H1 (cell line): ENCODE measurements at regions not wholly inside any gene's neighbourhood (a gene's known extent, or its start where the extent isn't known, plus 50 kb on each side); places are given as distances from the start of the nearest gene placed in this dataset.

Experiments
- CTCF ChIA-PET: fragments of 300-600 bp; sonication (Branson Sonifier 250); formaldehyde crosslinking; loops from one replicate; lab custom pipeline; 2021; ENCODE audit not compliant: partially characterized antibody; lab: Charles Lee
- POLR2A ChIA-PET: fragments of 300-600 bp; sonication (Branson Sonifier 250); formaldehyde crosslinking; loops from one replicate; lab custom pipeline; 2021; ENCODE audit warnings: inconsistent platforms; ENCODE audit not compliant: partially characterized antibody; lab: Charles Lee
- DNase-seq, 2 experiments: peaks; one replicate each; pipeline versions ENCODE4 v3.0.0 to v3.0.0-alpha.2; 2010 to 2022; ENCODE audit warnings: low spot score in 2 of 2, low read depth in 1 of 2, mixed read lengths in 1 of 2
- FAIRE-seq: peaks from 2 replicates; lab custom pipeline; 2011; peaks lifted over from hg19 to GRCh38; lab: Jason Lieb, UNC
- H2AFZ ChIP-seq: 2 replicates; pipeline ENCODE4 v1.8.1; 2012; ENCODE audit warnings: low read length, inconsistent platforms
- H2AK5ac ChIP-seq: 2 replicates; pipeline ENCODE4 v1.6.1; 2013; ENCODE audit warnings: low read depth, low read length
- H2BK120ac ChIP-seq: replicated peaks from 2 replicates; pipeline ENCODE3; 2013; ENCODE audit warnings: low read depth, low read length, inconsistent platforms
- H2BK12ac ChIP-seq: 2 replicates; pipeline ENCODE4 v1.6.1; 2013; ENCODE audit warnings: low read depth, low read length
- H2BK15ac ChIP-seq: 2 replicates; pipeline ENCODE4 v1.6.1; 2013; ENCODE audit warnings: low read length
- H2BK20ac ChIP-seq: 2 replicates; pipeline ENCODE4 v1.6.1; 2013; ENCODE audit warnings: low read length
- H2BK5ac ChIP-seq: 2 replicates; pipeline ENCODE4 v1.6.1; 2013; ENCODE audit warnings: low read depth, low read length
- H3K14ac ChIP-seq: 2 replicates; pipeline ENCODE4 v1.6.1; 2013; ENCODE audit warnings: inconsistent platforms; ENCODE audit not compliant: insufficient read length
- H3K18ac ChIP-seq: 2 replicates; pipeline ENCODE4 v1.6.1; 2013; ENCODE audit warnings: low read length; ENCODE audit errors: extremely low read depth
- H3K23ac ChIP-seq: 2 replicates; pipeline ENCODE4 v1.6.1; 2013; ENCODE audit warnings: inconsistent platforms; ENCODE audit not compliant: insufficient read length
- H3K23me2 ChIP-seq: 2 replicates; pipeline ENCODE4 v1.6.1; 2013; ENCODE audit warnings: low read depth, low read length
- H3K27ac ChIP-seq: 2 replicates; pipeline ENCODE4 v1.6.1; 2011; ENCODE audit warnings: low read depth, low read length, inconsistent platforms
- H3K27me3 ChIP-seq, 4 experiments: replicated peaks in 1 of 4; 1 replicate in 1 of 4; 2 replicates in 3 of 4; pipeline versions ENCODE4 v1.6.1 to v1.8.1; 2011 to 2013; ENCODE audit warnings: low read length in 3 of 4, mild to moderate bottlenecking in 3 of 4, inconsistent platforms in 2 of 4, mixed read lengths in 2 of 4, moderate library complexity in 1 of 4; ENCODE audit not compliant: control insufficient read depth in 3 of 4, insufficient read depth in 3 of 4; ENCODE audit errors: extremely low read depth in 1 of 4
- H3K36me3 ChIP-seq, 4 experiments: 2 replicates each; pipeline versions ENCODE4 v1.6.1 to v1.8.1; 2011 to 2013; ENCODE audit warnings: mild to moderate bottlenecking in 4 of 4, low read length in 3 of 4, moderate library complexity in 2 of 4, control low read depth in 1 of 4, inconsistent platforms in 1 of 4; ENCODE audit not compliant: insufficient read depth in 4 of 4, control insufficient read depth in 2 of 4
- H3K4ac ChIP-seq: replicated peaks from 2 replicates; pipeline ENCODE3; 2013; ENCODE audit warnings: low read length, low read depth, mixed read lengths, inconsistent platforms; ENCODE audit not compliant: insufficient read length
- H3K4me1 ChIP-seq, 4 experiments: replicated peaks in 1 of 4; 1 replicate in 1 of 4; 2 replicates in 3 of 4; pipeline versions ENCODE4 v1.6.1 to v1.8.1; 2011 to 2013; ENCODE audit warnings: low read length in 3 of 4, inconsistent platforms in 2 of 4, mixed read lengths in 1 of 4; ENCODE audit not compliant: insufficient read depth in 4 of 4, control insufficient read depth in 3 of 4
- H3K4me2 ChIP-seq, 2 experiments: 2 replicates each; pipeline versions ENCODE4 v1.6.1 to v1.8.1; 2011 to 2013; ENCODE audit warnings: low read depth in 2 of 2, low read length in 2 of 2, control low read depth in 1 of 2, inconsistent platforms in 1 of 2, mild to moderate bottlenecking in 1 of 2; ENCODE audit not compliant: insufficient read depth in 1 of 2
- H3K4me3 ChIP-seq, 4 experiments: fragments of 200-600, 300-600 bp in 1 of 4; sonication (generic), shearing (Covaris generic), sonication (Bioruptor Twin) in 1 of 4; 2 replicates each; pipeline versions ENCODE4 v1.5.1 to v1.8.1; 2011 to 2016; ENCODE audit warnings: low read length in 4 of 4, low read depth in 3 of 4, control low read depth in 2 of 4, inconsistent platforms in 2 of 4, mild to moderate bottlenecking in 2 of 4, mixed read lengths in 1 of 4, moderate library complexity in 1 of 4; ENCODE audit not compliant: insufficient read depth in 2 of 4; ENCODE audit errors: extremely low read depth in 1 of 4
- H3K56ac ChIP-seq: replicated peaks from 2 replicates; pipeline ENCODE3; 2013; ENCODE audit warnings: low read depth, mild to moderate bottlenecking, mixed read lengths, low read length, inconsistent platforms; ENCODE audit not compliant: insufficient read length
- H3K79me1 ChIP-seq: 2 replicates; pipeline ENCODE4 v1.6.1; 2013; ENCODE audit warnings: low read depth, low read length, control low read depth
- H3K79me2 ChIP-seq, 2 experiments: 2 replicates each; pipeline versions ENCODE4 v1.6.1 to v1.8.1; 2012 to 2013; ENCODE audit warnings: low read length in 2 of 2, mild to moderate bottlenecking in 2 of 2, inconsistent platforms in 1 of 2; ENCODE audit not compliant: insufficient read depth in 2 of 2, control insufficient read depth in 1 of 2
- H3K9ac ChIP-seq, 4 experiments: replicated peaks in 1 of 4; 1 replicate in 1 of 4; 2 replicates in 3 of 4; pipeline versions ENCODE4 v1.6.1 to v1.8.1; 2011 to 2013; ENCODE audit warnings: low read depth in 3 of 4, low read length in 3 of 4, control low read depth in 2 of 4, mild to moderate bottlenecking in 2 of 4, moderate library complexity in 2 of 4, inconsistent platforms in 1 of 4; ENCODE audit errors: extremely low read depth in 1 of 4
- H3K9me3 ChIP-seq, 2 experiments: 2 replicates each; pipeline versions ENCODE4 v1.6.1 to v1.8.1; 2012 to 2013; ENCODE audit warnings: mild to moderate bottlenecking in 2 of 2, moderate library complexity in 2 of 2, control low read depth in 1 of 2, inconsistent platforms in 1 of 2, low read depth in 1 of 2, low read length in 1 of 2, mixed read lengths in 1 of 2; ENCODE audit not compliant: insufficient read depth in 2 of 2
- H4K20me1 ChIP-seq, 2 experiments: replicated peaks in 1 of 2; 2 replicates each; pipeline versions ENCODE3 to v1.8.1; 2011 to 2013; ENCODE audit warnings: inconsistent platforms in 2 of 2, low read length in 2 of 2, mild to moderate bottlenecking in 1 of 2; ENCODE audit not compliant: insufficient read depth in 2 of 2, control insufficient read depth in 1 of 2
- H4K5ac ChIP-seq: 2 replicates; pipeline ENCODE4 v1.6.1; 2013; ENCODE audit warnings: low read length, low read depth, mixed read lengths, inconsistent platforms; ENCODE audit not compliant: insufficient read length
- H4K8ac ChIP-seq: 2 replicates; pipeline ENCODE4 v1.8.0; 2013; ENCODE audit warnings: mild to moderate bottlenecking, moderate library complexity, low read length, inconsistent platforms; ENCODE audit not compliant: insufficient read depth; ENCODE audit errors: extremely low read depth
- H4K91ac ChIP-seq: replicated peaks from 2 replicates; pipeline ENCODE3; 2013; ENCODE audit warnings: low read length, mixed read lengths, inconsistent platforms; ENCODE audit not compliant: insufficient read length
- CREB1 ChIP-seq: IDR thresholded peaks from 2 replicates; pipeline ENCODE4 v1.6.1; 2012; ENCODE audit warnings: inconsistent platforms
- EP300 ChIP-seq, 2 experiments: IDR thresholded peaks; 1 replicate in 1 of 2; 2 replicates in 1 of 2; pipeline ENCODE4 v1.6.1; 2011 to 2012; ENCODE audit warnings: low read depth in 2 of 2, low read length in 2 of 2, mild to moderate bottlenecking in 2 of 2, borderline replicate concordance in 1 of 2, inconsistent platforms in 1 of 2, moderate library complexity in 1 of 2
- HDAC2 ChIP-seq, 2 experiments: fragments of 300-600 bp in 1 of 2; sonication (generic) in 1 of 2; IDR thresholded peaks; 2 replicates each; pipeline ENCODE4 v1.6.1; 2011 to 2012; ENCODE audit warnings: low read depth in 2 of 2, low read length in 2 of 2, mild to moderate bottlenecking in 2 of 2, moderate library complexity in 2 of 2, borderline replicate concordance in 1 of 2, inconsistent platforms in 1 of 2
- HDAC6 ChIP-seq: IDR thresholded peaks from one replicate; pipeline ENCODE4 v1.7.1; 2012; ENCODE audit warnings: low read depth, mild to moderate bottlenecking, inconsistent platforms, low read length, moderate library complexity
- MAFK ChIP-seq: IDR thresholded peaks from 2 replicates; pipeline ENCODE4 v1.6.1; 2012; ENCODE audit warnings: low read depth, mild to moderate bottlenecking, improper control_type of control experiment, low read length
- TCF12 ChIP-seq: IDR thresholded peaks from 2 replicates; pipeline ENCODE4 v1.6.1; 2011; ENCODE audit warnings: low read depth, mild to moderate bottlenecking, low read length
- YY1 ChIP-seq: IDR thresholded peaks from 2 replicates; pipeline ENCODE4 v1.6.1; 2011; ENCODE audit warnings: low read depth, mild to moderate bottlenecking, low read length
- ZNF274 ChIP-seq: IDR thresholded peaks from 2 replicates; pipeline ENCODE4 v1.7.0; 2012; ENCODE audit warnings: low read length, borderline replicate concordance; ENCODE audit errors: extremely low read depth

DNA sequence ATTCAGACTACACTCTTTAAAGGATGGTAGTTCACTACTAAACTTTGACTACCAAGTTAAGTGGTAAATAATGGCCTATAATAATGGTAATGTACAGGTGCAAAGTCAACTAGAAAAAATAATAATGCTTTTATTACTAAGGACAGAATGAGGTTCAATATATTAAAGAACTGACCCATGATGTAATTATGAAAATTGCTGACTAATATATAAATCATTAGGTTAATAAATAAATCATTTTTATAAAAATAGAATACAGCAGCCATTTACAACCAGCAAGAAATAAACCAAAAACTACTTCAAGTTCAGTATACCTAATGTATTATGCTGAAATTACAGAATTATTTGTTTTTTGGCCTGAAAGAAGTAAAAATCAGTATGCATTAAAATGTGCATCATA lies 577.2 kb downstream of the PPARGC1A start:
- H4K8ac ChIP-seq = no peak overlapping the region
- no peak overlapping the region for H3K56ac ChIP-seq
- no peak overlapping the region for H3K4me3 ChIP-seq
- no peak overlapping the region for H3K4me2 ChIP-seq
- FAIRE-seq (no peak), DNase-seq (no peak)
- H3K27ac ChIP-seq = no peak overlapping the region
- no peak overlapping the region for H2BK12ac ChIP-seq
- no peaks in the 10 kb centered on the region for H3K27me3 ChIP-seq
- TF ChIP-seq MAFK (no peak), ZNF274 (no peak), TCF12 (no peak), HDAC6 (no peak), YY1 (no peak), EP300 (IDR thresholded peaks at IDR 0.05; ENCODE audit: borderline replicate concordance in 1 of 2, low read depth in 2 of 2, low read length in 2 of 2) (no peak), CREB1 (no peak), HDAC2 (IDR thresholded peaks at IDR 0.05; ENCODE audit: borderline replicate concordance in 1 of 2, low read depth in 2 of 2, low read length in 2 of 2) (no peak)
- H3K36me3 ChIP-seq = no peaks in the 10 kb centered on the region
- no peak overlapping the region for H3K4ac ChIP-seq
- no peak overlapping the region for H2BK5ac ChIP-seq
- H4K5ac ChIP-seq = no peak overlapping the region
- no peaks in the 10 kb centered on the region for H3K79me1 ChIP-seq
- H3K4me1 ChIP-seq = no peaks in the 10 kb centered on the region
- H2BK120ac ChIP-seq = no peak overlapping the region
- no peaks in the 10 kb centered on the region for H3K9me3 ChIP-seq
- ChIA-PET POLR2A (no interaction called here), CTCF (no interaction called here)
- H2BK20ac ChIP-seq = no peak overlapping the region
- H3K14ac ChIP-seq = no peak overlapping the region
- H3K18ac ChIP-seq = no peak overlapping the region
- H2AFZ ChIP-seq = no peak overlapping the region
- no peak overlapping the region for H2AK5ac ChIP-seq
- H3K23me2 ChIP-seq = no peaks in the 10 kb centered on the region
- H3K23ac ChIP-seq = no peak overlapping the region
- H4K91ac ChIP-seq = no peak overlapping the region
- no peak overlapping the region for H2BK15ac ChIP-seq
- H3K9ac ChIP-seq = no peak overlapping the region
- no peaks in the 10 kb centered on the region for H3K79me2 ChIP-seq
- H4K20me1 ChIP-seq = no peaks in the 10 kb centered on the region
